ENCODE measurements at regions not wholly inside any gene's neighbourhood (a gene's known extent, or its start where the extent isn't known, plus 50 kb on each side); places are given as distances from the start of the nearest gene placed in this dataset.

DNA sequence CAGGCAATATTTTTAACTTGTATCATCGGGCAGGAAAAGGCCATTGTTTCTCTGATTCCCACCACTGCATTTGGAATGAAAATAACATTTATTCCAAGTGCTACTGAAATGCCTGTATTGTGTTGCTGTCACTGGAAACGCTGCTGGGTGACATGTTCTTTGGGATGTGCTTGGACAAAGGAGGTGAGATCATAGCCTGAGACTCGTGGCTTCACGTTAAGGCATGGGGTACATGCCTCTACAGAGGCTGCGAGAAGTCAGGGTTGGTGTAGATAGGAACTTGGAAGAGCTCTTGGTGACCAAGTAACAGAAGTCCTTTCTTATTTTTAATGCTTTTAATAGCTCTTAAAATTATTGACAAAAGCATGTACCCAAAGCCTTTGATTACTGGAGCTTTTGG, 58.8 kb upstream of the MAF start:
- TF ChIP-seq, protein P1, sequence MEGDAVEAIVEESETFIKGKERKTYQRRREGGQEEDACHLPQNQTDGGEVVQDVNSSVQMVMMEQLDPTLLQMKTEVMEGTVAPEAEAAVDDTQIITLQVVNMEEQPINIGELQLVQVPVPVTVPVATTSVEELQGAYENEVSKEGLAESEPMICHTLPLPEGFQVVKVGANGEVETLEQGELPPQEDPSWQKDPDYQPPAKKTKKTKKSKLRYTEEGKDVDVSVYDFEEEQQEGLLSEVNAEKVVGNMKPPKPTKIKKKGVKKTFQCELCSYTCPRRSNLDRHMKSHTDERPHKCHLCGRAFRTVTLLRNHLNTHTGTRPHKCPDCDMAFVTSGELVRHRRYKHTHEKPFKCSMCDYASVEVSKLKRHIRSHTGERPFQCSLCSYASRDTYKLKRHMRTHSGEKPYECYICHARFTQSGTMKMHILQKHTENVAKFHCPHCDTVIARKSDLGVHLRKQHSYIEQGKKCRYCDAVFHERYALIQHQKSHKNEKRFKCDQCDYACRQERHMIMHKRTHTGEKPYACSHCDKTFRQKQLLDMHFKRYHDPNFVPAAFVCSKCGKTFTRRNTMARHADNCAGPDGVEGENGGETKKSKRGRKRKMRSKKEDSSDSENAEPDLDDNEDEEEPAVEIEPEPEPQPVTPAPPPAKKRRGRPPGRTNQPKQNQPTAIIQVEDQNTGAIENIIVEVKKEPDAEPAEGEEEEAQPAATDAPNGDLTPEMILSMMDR (IDR thresholded peaks at IDR 0.05), result no peak
- no peak for TF ChIP-seq POLR2A (IDR thresholded peaks at IDR 0.05)
- TF ChIP-seq EP300 (IDR thresholded peaks at IDR 0.05), result no peak
- no peak for TF ChIP-seq POLR2AphosphoS5 (IDR thresholded peaks at IDR 0.05)
